EH (cell line): ENCODE measurements at regions not wholly inside any gene's neighbourhood (a gene's known extent, or its start where the extent isn't known, plus 50 kb on each side); places are given as distances from the start of the nearest gene placed in this dataset.
"Not testable (repeated sequence)": the region's sequence is repeated elsewhere in the genome, so short reads cannot be mapped to it uniquely, and the experiment has no call there.

ENCODE experiments used
- DNase-seq: peaks from one replicate; pipeline ENCODE4 v3.0.0-alpha.2; 2015; ENCODE audit warnings: low read depth

DNA sequence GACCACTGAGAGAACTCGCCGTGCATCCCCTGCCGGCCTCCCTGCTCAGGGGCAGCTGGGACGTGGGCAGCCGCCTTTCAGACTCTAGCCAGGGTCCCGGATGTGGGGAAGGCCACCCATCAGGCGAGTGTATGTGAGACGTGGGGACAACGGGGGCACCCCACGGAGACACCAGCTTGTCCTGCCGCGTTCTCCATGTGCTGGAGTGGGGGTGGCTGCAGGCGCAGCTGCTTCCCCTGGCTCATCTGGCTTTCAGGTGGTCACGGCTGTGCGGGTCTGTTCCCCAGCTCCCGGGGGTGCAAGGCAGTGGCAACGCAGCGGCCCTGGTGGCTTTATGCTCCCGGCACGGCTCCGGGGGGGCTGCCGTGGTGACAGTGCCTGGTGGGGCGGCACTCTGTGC lies 4427.5 kb upstream of the TPTE start:
- DNase-seq: not testable (repeated sequence)

DNA sequence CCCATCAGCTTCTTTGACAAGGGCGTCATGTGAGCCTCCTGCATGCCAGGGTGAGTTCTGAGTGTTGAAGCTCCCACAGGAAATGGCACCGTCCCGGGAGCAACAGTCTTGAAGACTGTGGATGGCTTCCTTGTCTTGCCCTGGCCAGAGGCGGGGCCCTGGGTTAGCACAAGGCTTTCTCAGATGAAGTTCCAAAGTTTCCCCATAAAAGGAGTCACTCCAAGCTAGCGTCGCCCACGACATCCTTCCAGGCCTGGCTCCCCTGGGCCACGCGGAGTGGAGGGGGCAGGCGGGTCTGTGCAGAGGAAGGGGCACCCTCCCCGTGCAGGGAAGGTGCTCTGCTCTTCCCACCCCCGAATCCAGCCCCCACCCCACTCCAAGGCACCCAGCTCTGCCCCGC lies 4426.1 kb upstream of the TPTE start:
- DNase-seq: not testable (repeated sequence)

DNA sequence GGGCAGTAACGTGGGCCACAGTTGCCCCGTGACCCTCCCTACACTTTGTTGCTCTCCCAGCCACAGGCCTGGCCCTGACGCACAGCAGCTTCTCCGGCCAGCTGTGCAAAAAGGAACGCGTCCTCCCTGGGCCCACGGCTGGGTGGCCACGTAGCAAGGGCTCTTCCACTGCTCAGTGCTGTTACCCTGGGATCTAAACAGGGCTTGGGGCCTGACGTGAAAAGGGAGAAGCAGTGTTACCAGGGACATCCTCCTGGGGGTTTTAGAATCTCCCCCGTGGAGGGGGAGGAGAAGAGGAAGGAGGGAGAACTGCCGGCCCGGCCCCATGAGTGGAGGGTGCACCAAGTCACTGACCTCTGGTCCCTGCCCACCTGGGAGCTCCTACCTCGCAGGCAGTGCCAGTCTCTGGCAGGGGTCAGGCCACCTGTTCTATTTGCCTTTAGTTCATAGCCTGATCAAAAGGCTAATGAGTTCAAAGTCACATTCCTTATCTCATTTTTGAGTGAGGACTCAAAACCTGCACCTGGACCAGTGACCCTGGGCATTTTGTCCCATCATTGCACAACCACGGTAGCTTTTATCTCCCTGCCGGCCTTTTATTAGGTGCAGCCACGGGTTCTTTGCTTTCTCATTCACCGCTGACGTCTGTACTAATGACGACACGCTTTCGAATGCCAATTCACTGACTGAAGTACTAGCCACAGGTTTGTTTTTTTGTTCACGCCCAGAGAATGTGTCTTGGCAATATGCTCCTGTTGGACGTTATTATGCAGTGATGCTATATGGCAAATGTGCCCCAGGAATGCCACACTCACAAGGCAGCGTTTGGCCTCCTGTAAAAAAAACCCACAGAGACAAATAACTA lies 4424.6 kb upstream of the TPTE start:
- DNase-seq: not testable (repeated sequence)

DNA sequence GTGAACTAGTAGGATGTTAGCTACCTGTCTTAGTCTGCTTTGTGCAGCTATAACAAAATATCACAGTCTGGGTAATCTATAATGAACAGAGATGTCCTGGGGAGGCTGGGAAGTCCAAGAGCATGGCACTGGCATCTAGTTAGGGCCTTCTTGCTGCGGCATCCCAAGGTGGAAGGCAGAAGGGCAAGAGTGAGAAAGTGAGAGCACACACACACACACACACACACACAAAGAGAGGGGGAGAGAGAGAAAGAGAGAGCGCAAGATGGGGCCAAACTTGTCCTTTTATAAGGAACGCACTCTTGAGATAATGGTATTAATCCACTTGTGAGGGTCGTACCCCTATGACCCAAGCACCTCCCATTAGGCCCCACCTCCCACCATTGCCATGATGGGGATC lies 4423.6 kb upstream of the TPTE start:
- not testable (repeated sequence) for DNase-seq

DNA sequence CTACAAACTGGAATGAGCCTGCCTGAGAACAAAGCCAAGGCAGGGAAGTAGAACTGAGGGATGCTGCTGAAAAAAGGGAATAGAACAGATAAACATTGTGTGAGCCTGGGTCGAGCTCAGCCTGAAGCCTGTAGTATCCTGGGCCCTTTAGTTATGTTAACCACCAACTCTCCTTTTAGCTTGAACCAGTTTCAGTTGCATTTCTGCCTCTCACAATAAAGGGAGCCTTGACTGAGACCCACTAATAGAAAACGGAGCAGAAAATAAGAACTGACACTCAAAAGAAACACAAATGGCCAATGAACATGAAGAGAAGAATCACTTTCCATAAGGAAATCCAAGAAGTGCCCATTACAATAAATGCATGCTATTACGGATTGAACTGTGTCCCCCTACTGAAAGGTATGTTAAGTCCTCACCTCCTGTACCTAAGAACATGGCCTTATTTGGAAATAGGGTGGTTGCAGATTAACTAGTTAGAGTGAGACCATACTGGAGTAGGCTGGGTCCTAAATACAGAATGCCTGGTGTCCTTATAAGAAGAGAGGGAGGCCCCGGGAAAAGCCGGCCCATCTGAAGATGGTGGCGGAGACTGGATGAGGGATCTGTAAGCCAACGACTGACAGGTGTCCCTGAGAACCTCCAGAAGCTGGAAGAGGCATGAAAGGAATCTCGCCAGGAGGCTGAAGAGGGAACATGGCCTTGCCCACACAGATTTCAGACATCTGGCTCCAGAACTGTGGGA lies 4423.0 kb upstream of the TPTE start:
- DNase-seq: not testable (repeated sequence)

DNA sequence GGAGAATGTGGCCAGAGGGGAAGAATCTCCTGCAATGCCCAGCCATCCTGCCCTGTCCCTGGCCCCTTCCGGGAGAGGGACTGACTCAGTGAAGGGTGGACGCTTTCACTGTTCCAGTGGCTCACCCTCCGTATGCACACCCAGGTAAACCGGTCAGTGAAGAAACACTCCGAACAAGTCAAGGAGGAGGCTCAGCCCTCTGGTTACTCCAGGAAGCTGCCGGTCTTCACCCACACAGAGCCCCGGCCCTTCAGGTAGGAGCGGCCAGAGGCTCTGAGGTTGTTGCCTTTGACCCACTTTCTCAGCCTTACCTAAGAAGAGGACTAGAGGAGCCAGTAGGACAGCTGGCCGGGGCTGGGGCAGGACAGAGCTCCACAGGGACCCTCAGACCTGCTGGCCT lies 4419.8 kb upstream of the TPTE start:
- DNase-seq: not testable (repeated sequence)

DNA sequence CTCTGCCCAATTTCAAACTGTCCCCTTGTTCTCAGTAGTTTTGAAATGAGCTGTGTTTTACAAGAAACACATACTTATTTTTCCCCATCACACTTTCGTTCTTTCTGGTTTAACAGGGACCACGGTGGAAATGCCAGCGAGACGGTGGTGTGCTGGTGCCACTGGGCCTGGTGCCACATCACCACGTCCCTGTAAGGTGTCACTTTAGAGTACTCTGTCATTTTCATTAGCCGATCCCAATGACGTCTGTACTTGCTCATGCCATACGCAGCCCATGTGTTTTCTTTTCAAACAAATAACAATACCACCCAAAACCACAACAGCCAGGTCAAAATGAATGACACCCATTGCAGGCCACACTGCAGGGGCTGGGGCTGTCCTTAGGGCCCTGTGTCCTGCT lies 4416.8 kb upstream of the TPTE start:
- not testable (repeated sequence) for DNase-seq

DNA sequence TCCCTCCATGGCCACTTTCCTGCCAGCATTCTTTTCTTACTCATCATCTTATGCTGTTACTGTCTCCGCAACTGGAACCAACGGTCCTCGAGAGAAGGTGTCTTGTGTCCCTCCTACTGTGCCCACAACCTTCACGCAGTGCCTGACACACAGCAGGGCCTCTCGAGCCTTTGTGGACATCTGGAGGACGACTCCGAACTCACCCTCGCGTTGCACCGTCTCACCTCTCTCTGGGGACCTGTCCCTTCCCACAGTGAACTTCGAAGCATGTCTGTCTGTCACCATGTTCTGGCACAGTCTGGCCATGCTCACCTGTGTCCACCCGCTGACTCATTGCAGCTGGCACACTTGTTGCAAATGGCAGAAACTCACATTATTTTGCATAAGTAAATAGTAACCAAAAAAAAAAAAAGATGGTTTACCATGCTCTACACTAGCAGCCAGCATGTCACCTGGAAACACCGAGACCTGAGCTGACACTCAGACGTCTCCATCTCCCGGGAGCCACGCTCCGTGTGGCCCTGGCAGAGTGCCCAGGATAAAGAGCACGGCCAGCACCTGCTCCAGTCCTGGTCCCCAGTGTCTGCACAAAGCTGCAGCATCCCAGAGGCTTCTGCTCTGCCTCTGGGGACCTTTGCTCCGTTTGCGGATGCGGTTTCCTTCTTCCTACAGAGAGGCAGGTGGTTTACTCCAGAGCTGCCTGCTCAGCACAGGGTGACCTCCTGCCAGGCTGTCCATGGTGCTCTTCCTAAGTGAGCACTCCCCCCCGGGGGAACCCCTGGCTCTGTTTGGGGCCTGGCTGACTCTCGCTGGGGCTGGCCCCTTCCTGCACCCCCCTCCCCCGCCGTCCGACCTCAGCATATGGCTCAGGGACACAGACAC lies 4414.5 kb upstream of the TPTE start:
- DNase-seq: not testable (repeated sequence)

DNA sequence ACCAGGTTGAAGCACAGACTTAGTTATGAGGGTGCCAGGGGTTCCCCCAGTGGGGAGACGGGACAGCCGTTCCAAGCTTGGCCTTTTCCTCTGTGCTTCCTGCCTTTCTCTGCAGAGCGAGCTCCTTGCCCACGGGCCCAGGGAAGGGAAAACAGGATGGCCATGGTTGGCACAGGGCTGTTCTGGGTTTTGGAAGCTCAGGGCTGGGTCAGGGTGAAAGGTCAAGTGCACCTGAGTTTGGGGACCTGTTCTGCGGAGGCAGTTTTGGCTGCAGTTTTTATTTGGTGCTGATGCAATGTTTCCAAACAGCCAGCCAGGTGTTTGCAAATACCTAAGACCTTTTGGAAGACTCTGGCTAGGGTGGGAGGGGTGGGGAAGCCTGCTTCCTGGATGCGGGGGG lies 4412.5 kb upstream of the TPTE start:
- not testable (repeated sequence) for DNase-seq

DNA sequence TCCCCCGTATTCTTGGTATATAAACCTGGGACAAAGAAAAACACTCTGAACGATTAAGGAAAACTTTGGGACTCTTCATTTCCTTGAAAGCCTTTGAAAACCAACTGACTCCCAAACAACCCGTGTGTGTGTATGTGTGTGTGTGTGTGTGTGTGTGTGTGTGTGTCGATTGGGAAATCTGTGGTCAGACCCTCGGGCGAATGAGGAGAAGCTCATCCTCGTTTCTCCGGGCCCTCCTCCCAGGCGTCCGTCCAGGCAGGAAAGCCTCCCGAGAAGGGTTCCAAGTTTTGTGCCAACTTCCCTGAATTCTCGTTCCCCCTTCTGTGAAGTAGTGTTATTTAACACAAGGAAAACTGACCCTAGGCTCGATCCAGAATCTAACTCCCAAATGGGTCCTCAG lies 4411.6 kb upstream of the TPTE start:
- not testable (repeated sequence) for DNase-seq

DNA sequence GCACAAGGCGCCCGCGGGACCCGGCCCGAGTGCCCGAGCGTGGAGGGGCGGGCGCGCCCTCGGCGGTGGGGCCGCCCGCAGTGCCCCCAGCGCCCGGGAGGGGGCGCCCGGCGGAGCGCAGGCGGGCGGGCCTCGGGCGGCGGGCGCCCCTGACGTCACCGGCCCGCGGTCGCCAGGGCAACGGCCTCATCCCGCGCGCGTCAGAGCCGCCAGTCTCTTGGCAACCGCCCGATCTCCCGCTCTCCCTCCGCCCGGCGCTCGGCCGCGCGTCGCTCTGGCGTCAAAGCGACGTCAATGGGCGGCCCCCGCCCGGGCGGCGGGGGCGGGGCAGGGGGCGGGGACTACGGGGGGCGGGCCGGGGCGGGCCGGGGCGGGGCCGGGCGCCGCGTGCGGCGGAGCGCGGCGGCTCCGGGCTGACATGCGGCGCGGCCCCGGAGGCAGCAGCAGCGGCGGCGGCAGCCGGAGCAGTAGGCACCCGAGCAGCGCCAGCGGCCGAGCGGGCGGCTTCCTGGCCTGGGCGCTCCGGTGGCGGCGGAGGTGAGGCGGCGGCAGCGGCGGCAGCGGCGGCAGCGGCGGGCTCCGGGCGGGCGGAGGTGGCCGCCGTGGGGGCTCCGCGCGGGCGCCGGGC lies 4410.6 kb upstream of the TPTE start:
- not testable (repeated sequence) for DNase-seq

DNA sequence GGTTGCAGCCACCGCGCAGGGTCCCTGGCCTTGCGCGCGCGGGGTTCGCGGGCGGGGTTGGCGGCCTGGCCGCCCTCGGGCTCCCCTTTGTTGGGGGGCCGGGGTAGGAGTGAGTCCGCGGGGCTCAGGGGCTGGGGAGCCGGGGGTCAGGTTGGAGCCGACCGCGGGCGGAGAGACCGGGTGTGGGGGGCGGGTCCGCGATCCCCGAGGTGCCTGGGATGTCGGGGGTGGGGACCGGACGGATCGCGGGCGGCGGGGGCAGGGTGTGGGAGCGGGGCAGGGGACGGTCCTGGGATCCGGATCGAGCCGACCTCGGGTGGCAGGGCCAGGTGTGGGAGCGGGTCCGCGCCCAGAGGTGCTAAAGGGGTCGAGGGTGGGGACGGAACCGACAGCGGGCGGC lies 4410.0 kb upstream of the TPTE start:
- not testable (repeated sequence) for DNase-seq

DNA sequence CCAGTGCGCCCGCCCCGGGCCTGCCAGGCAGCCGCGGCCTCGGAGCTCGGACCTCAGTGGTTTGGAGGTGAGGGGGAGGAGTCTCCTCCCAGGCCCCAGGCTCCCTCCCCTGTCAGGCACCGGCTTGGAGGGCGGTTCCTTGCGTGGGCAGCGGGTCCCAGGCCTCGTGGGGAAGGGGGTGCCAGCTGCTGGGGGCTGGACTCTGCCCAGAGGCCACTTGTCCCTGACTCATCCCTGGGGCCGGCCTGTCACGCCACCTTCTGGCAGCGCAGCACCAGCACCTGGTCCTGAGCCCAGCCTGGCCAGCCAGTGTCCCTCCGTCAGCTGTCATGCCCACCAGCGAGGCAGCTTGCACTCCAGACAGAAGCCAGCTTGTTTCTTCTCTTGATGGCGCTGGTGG lies 4403.0 kb upstream of the TPTE start:
- DNase-seq: not testable (repeated sequence)

DNA sequence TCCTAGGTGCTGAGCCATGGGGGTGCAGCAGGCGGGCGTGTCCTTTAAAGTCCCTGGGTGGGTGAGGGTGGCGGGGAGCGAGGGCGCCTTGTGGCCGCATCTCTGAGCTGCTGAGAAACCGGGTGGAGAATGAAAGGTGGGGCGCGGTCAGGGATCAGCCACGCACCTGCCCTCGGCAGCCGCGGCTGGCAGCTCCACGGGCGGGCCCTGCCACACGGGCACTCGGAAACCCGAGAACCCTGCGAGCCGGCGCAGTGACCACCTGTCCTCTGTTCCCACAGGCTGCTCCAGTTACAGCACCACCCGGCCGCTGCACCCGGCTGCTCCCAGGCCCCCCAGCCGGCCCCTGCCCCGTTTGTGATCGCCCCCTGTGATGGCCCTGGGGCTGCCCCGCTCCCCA lies 4400.5 kb upstream of the TPTE start:
- not testable (repeated sequence) for DNase-seq

DNA sequence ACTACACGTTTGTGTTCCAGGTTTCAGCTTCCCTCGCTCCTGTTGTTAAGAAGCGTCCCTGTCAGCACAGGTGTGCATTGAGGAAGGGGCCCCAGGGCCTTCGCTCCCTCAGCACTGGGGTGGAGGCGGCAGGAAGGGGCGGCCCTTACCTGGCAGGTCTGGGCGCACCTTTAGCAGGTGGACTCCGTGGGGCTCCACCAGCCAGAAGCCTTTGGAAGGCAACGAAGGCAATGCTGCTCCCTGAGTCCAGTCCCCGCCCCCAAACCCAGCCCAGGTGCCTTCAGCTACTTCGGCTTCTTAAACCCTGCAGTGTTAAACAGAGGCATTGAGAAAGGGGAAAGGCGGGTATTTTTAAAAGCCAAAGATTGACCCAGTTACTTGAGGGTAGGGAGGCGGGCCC lies 4398.8 kb upstream of the TPTE start:
- not testable (repeated sequence) for DNase-seq

DNA sequence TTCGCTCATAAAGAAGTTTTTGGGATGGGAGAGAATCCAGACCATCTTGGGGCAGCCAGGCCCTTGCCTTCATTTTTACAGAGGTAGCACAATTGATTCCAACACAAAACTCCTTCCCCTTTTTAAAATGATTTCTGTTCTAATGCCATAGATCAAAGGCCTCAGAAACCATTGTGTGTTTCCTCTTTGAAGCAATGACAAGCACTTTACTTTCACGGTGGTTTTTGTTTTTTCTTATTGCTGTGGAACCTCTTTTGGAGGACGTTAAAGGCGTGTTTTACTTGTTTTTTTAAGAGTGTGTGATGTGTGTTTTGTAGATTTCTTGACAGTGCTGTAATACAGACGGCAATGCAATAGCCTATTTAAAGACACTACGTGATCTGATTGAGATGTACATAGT lies 4398.2 kb upstream of the TPTE start:
- not testable (repeated sequence) for DNase-seq

DNA sequence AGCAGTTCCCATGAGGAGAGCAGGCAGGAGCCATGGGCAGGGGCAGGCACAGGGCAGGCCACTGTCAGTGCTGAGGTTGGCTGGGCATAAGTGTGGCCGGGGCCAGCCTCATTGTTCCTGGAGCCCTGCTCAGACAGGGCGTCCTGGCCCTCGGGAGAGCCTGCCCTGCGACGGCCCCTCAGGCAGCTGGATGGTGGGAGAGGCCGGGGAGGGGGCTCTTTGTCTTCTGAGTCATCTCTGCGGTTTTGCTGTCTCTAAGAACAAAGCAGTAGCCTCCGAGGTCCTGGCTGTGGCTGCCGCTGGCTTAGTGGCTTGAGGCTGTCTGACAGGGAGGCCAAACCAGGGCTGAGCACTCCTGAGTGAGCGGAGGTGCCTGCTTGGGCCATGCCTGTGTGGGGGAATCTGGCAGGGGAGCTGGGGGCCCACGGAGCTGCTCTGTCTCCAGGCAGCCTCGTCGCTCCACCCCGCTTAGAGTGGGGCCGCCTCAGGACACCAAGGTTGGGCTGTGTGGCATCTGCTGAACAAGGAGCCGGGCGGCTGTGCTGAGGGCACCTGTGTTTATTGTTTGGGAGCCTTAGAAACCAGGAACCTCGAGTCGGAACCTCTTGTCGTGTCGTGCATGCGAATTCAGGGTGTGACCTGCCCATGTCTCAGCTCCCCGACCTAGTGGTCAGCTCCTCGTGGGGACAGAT lies 4395.7 kb upstream of the TPTE start:
- DNase-seq: peak; percentile 48

DNA sequence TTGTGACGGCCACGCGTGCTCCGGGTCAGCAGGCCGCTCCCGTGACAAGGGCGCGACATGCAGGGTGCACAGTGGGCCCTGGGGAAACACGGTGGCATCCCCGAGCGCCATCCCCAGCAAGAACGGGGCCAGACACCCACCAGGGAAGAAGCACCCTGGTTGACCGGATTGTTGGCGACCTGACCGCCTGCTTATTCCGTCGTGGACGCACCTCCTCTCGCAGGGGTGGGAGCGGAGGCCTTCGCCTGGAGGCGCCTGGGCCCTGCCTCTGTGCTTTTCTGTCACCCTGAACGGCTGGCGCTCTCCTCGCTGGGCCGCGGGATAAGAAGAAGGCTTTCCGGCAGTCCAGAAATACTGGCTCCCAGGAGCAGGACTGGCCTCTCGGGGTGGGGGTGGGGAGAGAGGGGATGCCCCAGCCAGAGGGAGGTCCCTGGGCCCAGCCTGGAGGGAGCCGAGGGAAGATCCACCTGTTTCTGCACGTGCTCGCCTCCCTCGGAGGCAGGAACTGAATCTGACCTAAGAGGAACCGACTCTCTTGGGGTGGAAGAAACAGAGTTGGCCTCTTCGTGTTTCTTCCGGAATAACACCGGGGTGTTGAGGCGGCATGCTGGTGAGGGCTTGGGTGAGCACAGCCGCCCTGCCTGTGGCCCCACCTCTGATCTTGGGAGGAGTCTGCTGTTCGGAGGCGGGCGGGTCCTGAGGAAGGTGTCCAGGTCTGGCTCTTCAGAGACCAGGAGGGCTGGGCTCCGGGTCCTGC lies 4394.2 kb upstream of the TPTE start:
- not testable (repeated sequence) for DNase-seq

DNA sequence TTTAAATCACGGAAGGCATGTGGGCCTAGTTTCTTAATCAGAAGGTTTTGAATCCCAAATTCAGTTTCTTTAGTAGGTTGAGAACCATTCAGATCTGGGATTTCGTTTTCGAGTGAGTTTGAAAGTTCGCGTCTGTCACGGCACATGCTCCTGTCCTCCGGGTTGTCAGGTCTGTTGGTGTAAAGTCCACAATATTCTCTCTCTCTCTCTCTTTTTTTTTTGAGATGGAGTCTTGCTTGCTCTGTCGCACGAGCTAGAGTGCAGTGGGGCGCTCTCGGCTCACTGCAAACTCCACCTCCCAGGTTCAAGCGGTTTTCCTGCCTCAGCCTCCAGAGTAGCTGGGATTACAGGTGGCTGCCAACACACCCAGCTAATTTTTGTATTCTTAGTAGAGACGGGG lies 4390.6 kb upstream of the TPTE start:
- DNase-seq: not testable (repeated sequence)

DNA sequence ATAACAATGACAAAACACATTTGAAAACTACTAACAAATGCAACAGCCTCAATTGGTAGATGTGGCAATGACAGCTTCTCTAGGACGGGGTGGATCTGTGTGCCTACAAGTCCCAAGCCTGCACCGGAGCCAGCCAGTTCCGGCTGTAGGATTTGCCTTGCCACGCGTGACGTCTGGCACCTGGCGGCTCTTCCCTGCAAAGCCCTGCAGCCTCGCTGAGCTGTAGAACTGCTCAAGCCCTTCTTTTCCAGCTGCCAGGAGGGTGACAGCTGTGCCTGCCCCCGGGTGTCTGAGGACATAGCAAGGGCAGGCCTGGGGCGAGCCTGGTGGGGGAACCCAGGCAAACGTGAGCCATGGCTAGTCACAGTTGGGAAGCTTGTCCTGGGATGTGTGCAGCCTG lies 4388.0 kb upstream of the TPTE start:
- not testable (repeated sequence) for DNase-seq
